ENCODE measurements at regions not wholly inside any gene's neighbourhood (a gene's known extent, or its start where the extent isn't known, plus 50 kb on each side); places are given as distances from the start of the nearest gene placed in this dataset.

GRCh38 chr1:81186261-81186660, 614.5 kb upstream of the ADGRL2 start:
- DNase-seq (ENCODE audit: low spot score) (no peak), ATAC-seq (no peak), FAIRE-seq (no peak)
- Histone ChIP-seq H2AFZ (ENCODE audit: low read length) (no peak overlapping the region), H3K27ac (ENCODE audit: extremely low read length, insufficient read depth, low read length) (no peak overlapping the region), H3K9me3 (ENCODE audit: low read length) (peaks cover 50% of the 10 kb centered on the region), H3K4me2 (ENCODE audit: low read depth, low read length) (no peak overlapping the region), H4K20me1 (ENCODE audit: insufficient read depth, low read length) (no peaks in the 10 kb centered on the region), H3K79me2 (ENCODE audit: insufficient read depth, low read length) (no peaks in the 10 kb centered on the region), H3K4me1 (ENCODE audit: insufficient read depth, low read length) (no peaks in the 10 kb centered on the region), H3K36me3 (replicated peaks in 1 of 2; ENCODE audit: control insufficient read depth in 1 of 2, insufficient read depth in 2 of 2, low read length in 2 of 2) (no peaks in the 10 kb centered on the region), H3K9ac (ENCODE audit: insufficient read depth, low read depth, low read length) (no peak overlapping the region), H3K4me3 (replicated peaks in 1 of 3; ENCODE audit: insufficient read depth in 1 of 3, low read depth in 2 of 3, low read length in 3 of 3) (no peak overlapping the region), H3K27me3 (ENCODE audit: control insufficient read depth in 1 of 2, insufficient read depth in 2 of 2, low read length in 2 of 2) (no peaks in the 10 kb centered on the region)
- 31% methylated on average over 2 of the region's 2 CpGs for WGBS (ENCODE audit: low lambda C conversion rate)
- CTCF ChIA-PET (ENCODE audit: low intra/inter-chr PET ratio, low total read pairs), result no interaction called here
- intact Hi-C loops (cut with micrococcal nuclease; ENCODE audit: unreplicated experiment), result no loop called here
- POLR2A ChIA-PET, result no interaction called here
- in situ Hi-C loops (cut with HindIII; ENCODE audit: extremely low pct_ligation_motif_present, low pct_unique_long_range_greater_than_20kb), result no loop called here
- TF ChIP-seq GLI4 (CRISPR knock-in tag; IDR thresholded peaks at IDR 0.05; ENCODE audit: borderline replicate concordance) (no peak), MTF1 (CRISPR knock-in tag; IDR thresholded peaks at IDR 0.05) (no peak), REPIN1 (CRISPR knock-in tag; IDR thresholded peaks at IDR 0.05; ENCODE audit: borderline replicate concordance, low read depth) (no peak), TGIF2 (CRISPR knock-in tag; IDR thresholded peaks at IDR 0.05) (no peak), NFKB2 (CRISPR knock-in tag; IDR thresholded peaks at IDR 0.05; ENCODE audit: borderline replicate concordance) (no peak), KLF6 (CRISPR knock-in tag; IDR thresholded peaks at IDR 0.05) (no peak), ASH2L (IDR thresholded peaks at IDR 0.05; ENCODE audit: insufficient read length, low read depth, low read length) (no peak), DNMT1 (CRISPR knock-in tag; IDR thresholded peaks at IDR 0.05) (no peak), ZNF281 (CRISPR knock-in tag; IDR thresholded peaks at IDR 0.05; ENCODE audit: borderline replicate concordance) (no peak), EHMT2 (IDR thresholded peaks at IDR 0.05; ENCODE audit: borderline replicate concordance, low read depth, low read length) (no peak), NR2F1 (CRISPR knock-in tag; IDR thresholded peaks at IDR 0.05) (no peak), PAF1 (CRISPR knock-in tag; IDR thresholded peaks at IDR 0.05) (no peak), ZBTB3 (CRISPR knock-in tag; IDR thresholded peaks at IDR 0.05; ENCODE audit: borderline replicate concordance, low read depth) (no peak), CHD4 (IDR thresholded peaks at IDR 0.05; ENCODE audit: borderline replicate concordance, low read length) (no peak), ZNF101 (CRISPR knock-in tag; IDR thresholded peaks at IDR 0.05; ENCODE audit: borderline replicate concordance, low read depth) (no peak), ZNF567 (CRISPR knock-in tag; IDR thresholded peaks at IDR 0.05; ENCODE audit: borderline replicate concordance) (no peak), NFIB (CRISPR knock-in tag; IDR thresholded peaks at IDR 0.05; ENCODE audit: borderline replicate concordance) (no peak), ZNF431 (CRISPR knock-in tag; IDR thresholded peaks at IDR 0.05; ENCODE audit: borderline replicate concordance, low read depth) (no peak), ZBTB42 (CRISPR knock-in tag; IDR thresholded peaks at IDR 0.05) (no peak), ZNF503 (CRISPR knock-in tag; IDR thresholded peaks at IDR 0.05) (no peak)
- no TSS peak for BruUV-seq (replicated peaks)

Data from HepG2 (cell line).